ENCODE measurements at regions not wholly inside any gene's neighbourhood (a gene's known extent, or its start where the extent isn't known, plus 50 kb on each side); places are given as distances from the start of the nearest gene placed in this dataset.

- no peak for DNase-seq
Observed at GRCh38 chr13:103308667-103309066, 242.4 kb upstream of the SLC10A2 start.

- no peak for DNase-seq
Observed at GRCh38 chr13:103306163-103306562, 239.9 kb upstream of the SLC10A2 start.

GRCh38 chr13:103303078-103303651, 236.9 kb upstream of the SLC10A2 start:
- DNase-seq, result no peak

GRCh38 chr13:103302676-103303075, 236.5 kb upstream of the SLC10A2 start:
- DNase-seq, result no peak

GRCh38 chr13:103299079-103299478, 232.9 kb upstream of the SLC10A2 start:
- DNase-seq, result no peak

- DNase-seq, result no peak
Observed at GRCh38 chr13:103297083-103297482, 230.9 kb upstream of the SLC10A2 start.

GRCh38 chr13:103291798-103292572, 225.8 kb upstream of the SLC10A2 start:
- no peak for DNase-seq

GRCh38 chr13:103291226-103291625, 225.0 kb upstream of the SLC10A2 start:
- DNase-seq, result no peak

GRCh38 chr13:103289681-103290080, 223.5 kb upstream of the SLC10A2 start:
- no peak for DNase-seq

- no peak for DNase-seq
Observed at GRCh38 chr13:103288114-103288513, 221.9 kb upstream of the SLC10A2 start.

GRCh38 chr13:103287659-103288058, 221.4 kb upstream of the SLC10A2 start:
- no peak for DNase-seq

GRCh38 chr13:103284466-103284865, 218.2 kb upstream of the SLC10A2 start:
- no peak for DNase-seq

GRCh38 chr13:103283451-103283820, 217.2 kb upstream of the SLC10A2 start:
- DNase-seq, result no peak

- DNase-seq, result no peak
Observed at GRCh38 chr13:103282571-103283450, 216.6 kb upstream of the SLC10A2 start.

- no peak for DNase-seq
Observed at GRCh38 chr13:103277959-103278694, 211.9 kb upstream of the SLC10A2 start.

- no peak for DNase-seq
Observed at GRCh38 chr13:103276775-103277498, 210.7 kb upstream of the SLC10A2 start.

GRCh38 chr13:103275722-103276121, 209.5 kb upstream of the SLC10A2 start:
- DNase-seq, result no peak

- no peak for DNase-seq
Observed at GRCh38 chr13:103275081-103275480, 208.9 kb upstream of the SLC10A2 start.

GRCh38 chr13:103273825-103274224, 207.6 kb upstream of the SLC10A2 start:
- DNase-seq, result no peak

- no peak for DNase-seq
Observed at GRCh38 chr13:103272770-103273169, 206.6 kb upstream of the SLC10A2 start.

GRCh38 chr13:103263448-103263847, 197.2 kb upstream of the SLC10A2 start:
- no peak for DNase-seq

GRCh38 chr13:103255587-103256301, 189.5 kb upstream of the SLC10A2 start:
- DNase-seq, result no peak
